G401 (cell line): ENCODE measurements at regions not wholly inside any gene's neighbourhood (a gene's known extent, or its start where the extent isn't known, plus 50 kb on each side); places are given as distances from the start of the nearest gene placed in this dataset.

Experiments
- DNase-seq: peaks from one replicate; pipeline ENCODE4 v3.0.0-alpha.2; 2015; ENCODE audit warnings: low spot score
- in situ Hi-C: cut with HindIII; loops from 2 replicates; pipeline ENCODE4 v1.10.0; 2016; ENCODE audit warnings: low sequenced_read_pairs, mixed read lengths

- in situ Hi-C loops, result no loop called here
- no peak for DNase-seq
Measured at GRCh38 chr13:76222511-76222910, 586.4 kb downstream of the LMO7 start.

- no peak for DNase-seq
- in situ Hi-C loops, result no loop called here
Measured at GRCh38 chr13:76216729-76217128, 580.6 kb downstream of the LMO7 start.

- DNase-seq, result no peak
- in situ Hi-C loops, result no loop called here
Measured at GRCh38 chr13:76214001-76214400, 577.9 kb downstream of the LMO7 start.

- DNase-seq, result no peak
- in situ Hi-C loops, result no loop called here
Measured at GRCh38 chr13:76213423-76213904, 577.3 kb downstream of the LMO7 start.

GRCh38 chr13:76210262-76210661, 574.1 kb downstream of the LMO7 start:
- in situ Hi-C loops, result no loop called here
- no peak for DNase-seq

GRCh38 chr13:76198568-76199163, 562.5 kb downstream of the LMO7 start:
- no peak for DNase-seq
- in situ Hi-C loops, result no loop called here

- DNase-seq, result no peak
- in situ Hi-C loops, result no loop called here
Measured at GRCh38 chr13:76189882-76190519, 553.9 kb downstream of the LMO7 start.

- in situ Hi-C loops, result no loop called here
- no peak for DNase-seq
Measured at GRCh38 chr13:76175961-76176725, 540.0 kb downstream of the LMO7 start.

GRCh38 chr13:76168661-76169060, 532.5 kb downstream of the LMO7 start:
- DNase-seq, result no peak
- in situ Hi-C loops, result no loop called here

- DNase-seq, result peak; percentile 6
- in situ Hi-C loops, result no loop called here
Measured at GRCh38 chr13:76164290-76164689, 528.2 kb downstream of the LMO7 start.

- no peak for DNase-seq
- in situ Hi-C loops, result no loop called here
Measured at GRCh38 chr13:76163761-76164160, 527.6 kb downstream of the LMO7 start.

GRCh38 chr13:76160961-76161925, 525.1 kb downstream of the LMO7 start:
- no peak for DNase-seq
- in situ Hi-C loops, result no loop called here

- in situ Hi-C loops, result no loop called here
- DNase-seq, result no peak
Measured at GRCh38 chr13:76160506-76160905, 524.4 kb downstream of the LMO7 start.

- no peak for DNase-seq
- in situ Hi-C loops, result no loop called here
Measured at GRCh38 chr13:76157926-76158325, 521.8 kb downstream of the LMO7 start.

- no peak for DNase-seq
- in situ Hi-C loops, result no loop called here
Measured at GRCh38 chr13:76153239-76153638, 517.1 kb downstream of the LMO7 start.

- no peak for DNase-seq
- in situ Hi-C loops, result no loop called here
Measured at GRCh38 chr13:76148926-76149325, 512.8 kb downstream of the LMO7 start.

- in situ Hi-C loops, result no loop called here
- peak; percentile 8 for DNase-seq
Measured at GRCh38 chr13:76148374-76148773, 512.2 kb downstream of the LMO7 start.

GRCh38 chr13:76132532-76132931, 496.4 kb downstream of the LMO7 start:
- DNase-seq, result no peak

GRCh38 chr13:76131551-76131950, 495.4 kb downstream of the LMO7 start:
- in situ Hi-C loops, result no loop called here
- no peak for DNase-seq

More at GRCh38 chr13:76132532-76132931, 496.4 kb downstream of the LMO7 start:
- in situ Hi-C loops, result no loop called here
